Endodermal cell (in vitro differentiated cells): ENCODE measurements at regions not wholly inside any gene's neighbourhood (a gene's known extent, or its start where the extent isn't known, plus 50 kb on each side); places are given as distances from the start of the nearest gene placed in this dataset.

Experiments used
- DNase-seq: peaks from one replicate; pipeline ENCODE4 v3.0.0-alpha.2; 2017
- H3K27ac ChIP-seq: 2 replicates; pipeline ENCODE4 v1.5.1; 2013; ENCODE audit warnings: mild to moderate bottlenecking, low read depth, low read length, moderate library complexity
- H3K27me3 ChIP-seq: 2 replicates; pipeline ENCODE4 v1.6.1; 2013; ENCODE audit warnings: mild to moderate bottlenecking, low read length, moderate library complexity; ENCODE audit not compliant: insufficient read depth, control insufficient read depth, poor library complexity, severe bottlenecking
- H3K36me3 ChIP-seq: 2 replicates; pipeline ENCODE4 v1.7.0; 2013; ENCODE audit warnings: mild to moderate bottlenecking, low read length, moderate library complexity; ENCODE audit not compliant: control insufficient read depth, insufficient read depth
- H3K4me1 ChIP-seq: one replicate; pipeline ENCODE4 v1.7.0; 2013; ENCODE audit warnings: low read length; ENCODE audit not compliant: control insufficient read depth, insufficient read depth
- H3K4me3 ChIP-seq: 2 replicates; pipeline ENCODE4 v1.5.1; 2013; ENCODE audit warnings: mild to moderate bottlenecking, low read length, moderate library complexity
- H3K9ac ChIP-seq: 2 replicates; pipeline ENCODE4 v1.6.1; 2013; ENCODE audit warnings: mild to moderate bottlenecking, low read length, moderate library complexity; ENCODE audit not compliant: poor library complexity, severe bottlenecking; ENCODE audit errors: extremely low read depth
- H3K9me3 ChIP-seq: 2 replicates; pipeline ENCODE4 v1.6.1; 2013; ENCODE audit warnings: mild to moderate bottlenecking, low read length, moderate library complexity; ENCODE audit not compliant: control insufficient read depth
- H3K27ac Mint-ChIP-seq: 2 replicates; pipeline ENCODE4 v1.8.0; 2020; ENCODE audit warnings: mixed read lengths
- H3K27me3 Mint-ChIP-seq: 2 replicates; pipeline ENCODE4 v1.8.0; 2021; ENCODE audit warnings: mild to moderate bottlenecking, mixed read lengths; ENCODE audit not compliant: insufficient read depth
- H3K36me3 Mint-ChIP-seq: 2 replicates; pipeline ENCODE4 v1.8.0; 2020; ENCODE audit warnings: low read depth, mixed read lengths
- H3K4me1 Mint-ChIP-seq: 2 replicates; pipeline ENCODE4 v1.8.0; 2020; ENCODE audit warnings: mixed read lengths
- H3K4me3 Mint-ChIP-seq: 2 replicates; pipeline ENCODE4 v1.8.0; 2020; ENCODE audit warnings: mild to moderate bottlenecking, moderate library complexity, mixed read lengths
- H3K9me3 Mint-ChIP-seq: 2 replicates; pipeline ENCODE4 v1.8.0; 2020; ENCODE audit warnings: mild to moderate bottlenecking, mixed read lengths
- CTCF ChIP-seq: fragments of 200-600 bp; sonication (generic); conservative IDR thresholded peaks from 2 replicates; pipeline ENCODE4 v1.5.0; 2021; ENCODE audit warnings: antibody characterized with exemption, mild to moderate bottlenecking
- WGBS, 2 experiments: methylation state at CpG; one replicate each; pipeline versions ENCODE4 v1.1.5 to v1.1.7; 2013; ENCODE audit warnings: missing lambda C conversion rate in 2 of 2, mixed read lengths in 1 of 2; ENCODE audit not compliant: insufficient coverage in 1 of 2, insufficient read length in 1 of 2; 5-methylcytosine and 5-hydroxymethylcytosine counted together

GRCh38 chr3:177976866-177977265 lies 559.4 kb upstream of the KCNMB2 start:
- H3K36me3 ChIP-seq, result no peaks in the 10 kb centered on the region
- no peak for TF ChIP-seq CTCF
- Mint-ChIP-seq H3K36me3 (no peaks in the 10 kb centered on the region), H3K9me3 (no peaks in the 10 kb centered on the region), H3K4me3 (no peak overlapping the region), H3K4me1 (peaks cover 7% of the 10 kb centered on the region), H3K27me3 (no peaks in the 10 kb centered on the region), H3K27ac (no peak overlapping the region)
- no peak overlapping the region for H3K4me3 ChIP-seq
- DNase-seq, result no peak
- no peaks in the 10 kb centered on the region for H3K27me3 ChIP-seq
- no peak overlapping the region for H3K27ac ChIP-seq
- H3K9me3 ChIP-seq, result no peaks in the 10 kb centered on the region
- no peak overlapping the region for H3K9ac ChIP-seq
- no peaks in the 10 kb centered on the region for H3K4me1 ChIP-seq
- WGBS, 2 experiments, result 94% methylated on average over 2 of the region's 2 CpGs; no CpG with 5 or more reads in 1 of the 2 experiments

- H3K4me3 ChIP-seq, result no peak overlapping the region
- no peaks in the 10 kb centered on the region for H3K36me3 ChIP-seq
- no peaks in the 10 kb centered on the region for H3K4me1 ChIP-seq
- TF ChIP-seq CTCF, result no peak
- DNase-seq, result no peak
- no peak overlapping the region for H3K27ac Mint-ChIP-seq
- H3K27ac ChIP-seq, result no peak overlapping the region
- H3K9ac ChIP-seq, result no peak overlapping the region
- no peaks in the 10 kb centered on the region for H3K27me3 Mint-ChIP-seq
- peaks cover 7% of the 10 kb centered on the region for H3K4me1 Mint-ChIP-seq
- H3K9me3 Mint-ChIP-seq, result no peaks in the 10 kb centered on the region
- H3K36me3 Mint-ChIP-seq, result no peaks in the 10 kb centered on the region
- H3K4me3 Mint-ChIP-seq, result no peak overlapping the region
- no peaks in the 10 kb centered on the region for H3K27me3 ChIP-seq
- H3K9me3 ChIP-seq, result no peaks in the 10 kb centered on the region
- 94% methylated on average over 2 of the region's 2 CpGs; no CpG with 5 or more reads in 1 of the 2 experiments for WGBS, 2 experiments
Measured at GRCh38 chr3:177977381-177978158, 558.7 kb upstream of the KCNMB2 start.

- H3K4me1 Mint-ChIP-seq, result no peaks in the 10 kb centered on the region
- no peak for TF ChIP-seq CTCF
- no peak overlapping the region for H3K27ac Mint-ChIP-seq
- Histone ChIP-seq H3K27ac (no peak overlapping the region), H3K27me3 (no peaks in the 10 kb centered on the region), H3K4me3 (no peak overlapping the region), H3K4me1 (no peaks in the 10 kb centered on the region), H3K9ac (no peak overlapping the region), H3K36me3 (no peaks in the 10 kb centered on the region), H3K9me3 (no peaks in the 10 kb centered on the region)
- H3K36me3 Mint-ChIP-seq, result no peaks in the 10 kb centered on the region
- H3K27me3 Mint-ChIP-seq, result no peaks in the 10 kb centered on the region
- 90 to 96% methylated on average over 1 of the region's 1 CpG for WGBS, 2 experiments
- H3K4me3 Mint-ChIP-seq, result no peak overlapping the region
- no peaks in the 10 kb centered on the region for H3K9me3 Mint-ChIP-seq
- no peak for DNase-seq
Measured at GRCh38 chr3:177978946-177979345, 557.3 kb upstream of the KCNMB2 start.
